GM19239 (cell line): ENCODE measurements at regions not wholly inside any gene's neighbourhood (a gene's known extent, or its start where the extent isn't known, plus 50 kb on each side); places are given as distances from the start of the nearest gene placed in this dataset.
A peak's percentile ranks its signal among the peaks of the same experiment; 100 is the strongest.
"Not testable (repeated sequence)": the region's sequence is repeated elsewhere in the genome, so short reads cannot be mapped to it uniquely, and the experiment has no call there.

Source experiments
- DNase-seq: peaks from one replicate; pipeline ENCODE4 v3.0.0; 2011; ENCODE audit warnings: low spot score; ENCODE audit not compliant: insufficient read length
- FAIRE-seq: peaks from 2 replicates; lab custom pipeline; 2011; peaks lifted over from hg19 to GRCh38; lab: Jason Lieb, UNC

DNA sequence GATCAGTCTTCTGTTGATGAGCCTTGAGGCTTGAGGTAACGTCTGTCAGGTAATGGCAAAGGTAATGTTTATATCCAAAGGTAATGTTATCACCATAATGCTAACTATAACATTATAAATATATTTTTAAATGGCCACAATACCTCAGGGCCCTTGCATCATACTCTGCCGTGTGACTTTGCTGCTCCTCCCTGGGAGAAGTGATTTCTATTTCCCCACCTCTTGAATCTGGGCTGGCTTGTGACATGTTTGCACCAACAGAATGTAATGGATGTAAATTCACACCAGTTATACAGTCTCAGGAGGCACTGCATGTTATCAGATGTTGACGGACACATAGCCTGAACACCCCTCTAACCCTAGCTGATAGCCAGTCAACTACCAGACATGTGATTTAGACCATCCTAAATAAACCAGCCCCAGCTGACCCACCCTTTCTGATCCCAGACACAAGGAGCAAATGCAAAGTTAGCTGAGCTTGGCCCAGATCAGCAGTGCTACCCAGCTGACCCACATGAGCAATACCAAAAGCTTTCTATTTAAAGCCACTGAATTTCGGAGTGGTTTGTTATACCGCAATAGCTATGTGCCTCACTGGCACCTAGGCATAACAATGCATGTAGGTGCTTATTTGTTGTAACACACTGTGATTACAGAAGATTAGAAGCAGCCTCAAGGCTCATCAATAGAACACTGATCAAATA lies 93.8 kb upstream of the SIRPA start:
- FAIRE-seq (no peak), DNase-seq (no peak)

DNA sequence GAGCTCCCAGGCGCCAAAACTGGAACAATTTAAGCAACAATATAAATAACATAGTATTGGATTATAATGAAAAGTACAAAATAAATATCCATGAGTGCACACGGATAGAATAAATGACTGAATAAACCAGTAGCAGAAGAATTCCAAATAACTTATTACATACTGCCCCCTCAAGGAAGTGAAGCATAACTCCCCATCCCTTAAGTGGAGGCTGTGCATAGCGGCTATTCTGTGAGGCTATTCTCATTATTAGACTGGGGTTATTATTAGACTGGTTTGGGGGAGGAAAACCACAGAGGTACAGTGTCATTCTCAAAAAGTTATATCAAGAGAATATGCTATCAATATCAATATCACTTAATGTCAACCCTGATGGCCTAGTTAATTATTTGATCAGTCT lies 94.4 kb upstream of the SIRPA start:
- no peak for FAIRE-seq

DNA sequence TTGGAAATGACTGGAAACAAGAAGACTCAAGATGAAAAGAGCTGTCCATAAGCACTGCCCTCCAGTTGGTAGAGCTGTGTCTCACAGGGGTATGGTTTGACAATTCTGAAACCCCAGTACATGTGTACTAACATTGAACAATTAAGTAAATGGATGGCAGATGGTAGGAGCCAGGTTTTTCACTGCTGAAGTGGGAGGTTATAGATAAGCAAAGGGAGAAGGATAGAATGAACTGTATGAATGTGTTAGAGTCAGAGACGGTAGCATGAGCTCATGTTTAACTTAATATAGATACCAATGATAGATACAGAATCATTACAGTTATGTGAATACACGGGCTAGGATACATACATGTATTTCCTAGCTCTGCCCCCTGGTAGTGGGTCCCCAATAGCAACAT lies 95.0 kb upstream of the SIRPA start:
- FAIRE-seq (no peak), DNase-seq (no peak)

More for the DNA sequence above, 94.4 kb upstream of the SIRPA start:
- DNase-seq = no peak

GRCh38 chr20:1799746-1800145 lies 95.5 kb upstream of the SIRPA start:
- FAIRE-seq, DNase-seq: not testable (repeated sequence)

GRCh38 chr20:1798982-1799381 lies 96.2 kb upstream of the SIRPA start:
- FAIRE-seq = no peak
- DNase-seq = no peak

DNA sequence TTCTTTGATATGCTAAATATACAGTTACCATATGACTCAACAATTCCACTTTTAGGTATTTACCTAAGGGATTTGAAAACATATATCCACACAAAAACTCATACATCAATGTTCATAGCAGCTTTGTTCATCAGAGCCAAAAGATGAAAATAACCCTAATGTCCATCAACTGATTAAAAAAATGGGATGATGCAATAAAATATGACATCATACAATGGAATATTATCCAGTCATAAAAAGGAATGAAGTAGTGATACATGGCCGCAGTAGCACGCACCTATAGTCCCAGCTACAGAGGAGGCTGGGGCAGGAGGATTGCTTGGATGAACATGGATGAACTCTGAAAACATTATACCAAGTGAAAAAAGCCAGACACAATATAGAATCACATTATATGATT lies 101.4 kb upstream of the SIRPA start:
- FAIRE-seq (no peak), DNase-seq (no peak)

- no peak for FAIRE-seq
- DNase-seq = no peak
Measured at GRCh38 chr20:1792274-1792673, 102.9 kb upstream of the SIRPA start.

- no peak for DNase-seq
- FAIRE-seq = no peak
Measured at GRCh38 chr20:1790386-1790785, 104.8 kb upstream of the SIRPA start.

DNA sequence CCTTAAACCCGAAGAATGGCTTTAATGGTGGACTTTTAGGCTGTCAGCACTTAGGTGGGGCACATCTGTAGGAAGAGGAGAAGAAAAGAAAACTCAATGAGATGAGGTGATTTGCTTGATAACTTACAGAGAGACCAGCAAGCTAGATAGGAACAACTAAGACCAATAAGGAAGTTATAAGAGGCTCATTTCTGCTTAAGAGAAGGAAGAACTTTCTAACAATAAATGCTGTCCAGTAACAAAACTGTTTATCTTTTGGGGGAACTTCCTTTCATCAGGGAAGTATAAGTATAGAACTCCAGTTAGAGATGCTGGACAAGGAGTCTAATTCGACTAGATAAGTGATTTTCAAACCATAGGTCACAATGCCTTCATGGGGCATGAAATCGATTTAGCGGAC lies 107.2 kb upstream of the SIRPA start:
- DNase-seq = no peak
- no peak for FAIRE-seq

DNA sequence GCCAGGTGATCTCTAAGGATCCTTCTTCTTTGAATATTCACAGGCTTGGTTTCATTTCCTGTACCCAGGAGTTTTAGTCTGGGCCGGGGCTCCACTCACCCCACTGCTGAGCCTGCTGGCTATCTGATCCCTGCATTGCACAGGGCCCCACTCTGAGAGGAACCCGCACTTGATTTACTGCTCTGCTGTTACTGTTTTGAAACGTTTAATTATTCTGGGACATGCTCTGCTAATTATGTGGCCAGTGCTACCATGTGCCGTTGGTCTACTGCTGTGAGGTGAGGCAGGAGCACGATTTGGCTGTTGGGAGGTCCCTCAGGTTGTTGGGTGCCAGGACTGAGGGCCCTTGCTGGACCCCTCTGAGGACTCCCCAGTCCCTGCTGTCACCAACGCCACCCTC lies 108.7 kb upstream of the SIRPA start:
- no peak for DNase-seq
- FAIRE-seq = no peak

- FAIRE-seq (no peak), DNase-seq (no peak)
Measured at GRCh38 chr20:1784586-1784985, 110.6 kb upstream of the SIRPA start.

GRCh38 chr20:1783245-1783644 lies 112.0 kb upstream of the SIRPA start:
- DNase-seq (no peak), FAIRE-seq (no peak)

DNA sequence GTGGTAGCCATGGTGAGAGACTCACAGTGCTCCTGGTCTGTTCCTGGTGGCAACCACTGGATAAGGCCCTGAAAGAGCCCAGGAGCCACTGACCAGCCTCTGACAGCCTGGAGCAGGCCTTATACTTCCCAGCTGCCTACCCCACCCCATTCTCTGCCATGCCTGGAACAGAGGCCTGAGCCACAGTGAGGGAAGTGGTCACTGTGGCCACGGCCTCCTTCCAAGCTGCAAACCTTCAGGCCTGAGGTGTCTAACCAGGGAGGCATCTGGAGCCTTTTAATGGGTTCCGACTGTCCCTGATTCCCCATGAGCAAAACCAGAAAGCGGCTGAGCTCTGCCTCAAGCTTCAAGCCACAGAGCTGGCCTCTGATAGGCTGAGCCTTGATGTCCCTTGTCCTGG lies 113.0 kb upstream of the SIRPA start:
- FAIRE-seq (no peak), DNase-seq (no peak)

GRCh38 chr20:1779567-1779966 lies 115.6 kb upstream of the SIRPA start:
- DNase-seq (no peak), FAIRE-seq (no peak)

DNA sequence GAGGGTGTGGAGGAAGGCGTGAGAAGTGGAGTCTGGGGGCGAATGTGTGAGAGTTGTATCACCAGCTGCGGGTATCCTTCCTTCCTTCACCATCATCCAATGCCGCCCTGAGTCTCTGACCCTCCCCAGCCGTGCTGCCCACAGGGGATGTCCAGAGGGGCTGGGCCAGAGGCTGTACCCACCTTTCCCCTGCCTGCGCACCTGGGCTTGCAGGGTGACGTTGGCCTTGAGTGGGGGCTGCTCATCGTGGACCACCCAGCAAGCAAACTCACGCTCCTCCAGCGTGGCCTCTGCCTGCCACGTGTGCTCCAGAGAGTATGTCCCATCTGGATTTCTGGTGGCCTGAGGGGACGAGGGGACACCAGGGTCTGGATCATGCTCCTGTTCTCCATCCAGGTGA lies 116.9 kb upstream of the SIRPA start:
- DNase-seq (no peak), FAIRE-seq (no peak)

DNA sequence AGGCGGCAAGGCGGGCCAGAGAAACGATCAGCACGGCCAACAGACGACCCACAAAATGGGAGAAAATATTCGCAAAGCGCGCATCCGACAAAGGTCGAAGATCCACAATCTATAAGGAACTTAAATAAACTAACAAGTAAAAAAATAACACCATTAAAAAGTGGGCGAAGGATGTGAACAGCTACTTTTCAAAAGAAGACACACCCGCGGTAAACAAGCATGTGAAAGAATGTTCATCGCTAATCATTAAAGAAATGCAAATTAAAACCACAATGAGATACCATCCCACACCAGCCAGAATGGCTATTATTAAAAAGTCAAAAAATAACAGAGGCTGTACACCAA lies 117.8 kb upstream of the SIRPA start:
- DNase-seq (no peak), FAIRE-seq (peak; percentile 51)

GRCh38 chr20:1776681-1777475 lies 118.3 kb upstream of the SIRPA start:
- FAIRE-seq = no peak
- peak; percentile 54 for DNase-seq

DNA sequence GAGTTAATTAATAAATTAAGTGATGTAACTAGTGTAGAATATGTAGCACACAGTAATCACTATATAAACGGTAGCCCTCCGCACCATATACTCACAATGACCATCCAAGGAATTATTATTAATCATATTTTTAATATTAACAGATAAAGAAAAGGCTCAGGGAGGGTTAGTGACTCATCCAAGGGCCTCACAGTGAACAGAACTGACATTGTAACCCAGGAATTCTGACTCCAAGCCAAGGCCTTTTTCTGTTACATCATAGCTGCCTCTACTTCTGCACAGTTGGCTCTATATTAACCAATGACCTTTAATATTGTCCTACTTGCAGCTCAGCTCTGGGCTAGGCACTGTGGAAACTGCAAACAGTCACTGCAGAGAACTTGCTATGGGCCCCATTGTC lies 117.5 kb upstream of the SIRPG start:
- FAIRE-seq (no peak), DNase-seq (no peak)

- no peak for DNase-seq
- no peak for FAIRE-seq
Measured at GRCh38 chr20:1774479-1774878, 116.9 kb upstream of the SIRPG start.

GRCh38 chr20:1773816-1774215 lies 116.2 kb upstream of the SIRPG start:
- FAIRE-seq = no peak
- no peak for DNase-seq

DNA sequence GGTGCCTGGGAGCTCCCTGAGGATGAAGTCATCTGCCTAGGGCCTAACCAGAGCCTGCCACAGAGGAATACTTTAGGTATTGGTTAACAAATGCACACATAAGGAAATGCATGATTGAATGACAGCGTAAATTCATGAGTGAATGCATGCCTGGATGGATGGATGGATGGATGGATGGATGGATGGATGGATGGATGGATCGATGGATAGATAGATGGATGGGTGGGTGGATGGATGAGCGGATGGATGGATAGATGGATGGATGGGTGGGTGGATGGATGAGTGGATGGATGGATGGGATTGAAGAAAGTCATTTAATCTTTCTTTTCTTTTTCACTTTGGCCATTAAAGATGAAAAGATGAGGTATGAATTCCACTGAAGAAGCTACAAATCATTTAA lies 111.9 kb upstream of the SIRPG start:
- FAIRE-seq (no peak), DNase-seq (no peak)

GRCh38 chr20:1766731-1767130 lies 109.2 kb upstream of the SIRPG start:
- no peak for FAIRE-seq
- DNase-seq = no peak
